T-cell (primary cell): ENCODE measurements at regions not wholly inside any gene's neighbourhood (a gene's known extent, or its start where the extent isn't known, plus 50 kb on each side); places are given as distances from the start of the nearest gene placed in this dataset.

ENCODE experiments used
- ATAC-seq, 4 experiments: fragments of 200-7000 bp in 3 of 4; fragments of 150-1000 bp in 1 of 4; cut with Tn5 transposase; replicated peaks in 1 of 4; 1 replicate in 3 of 4; 2 replicates in 1 of 4; pipeline ENCODE4 v1.10.0; 2021; ENCODE audit warnings: moderate library complexity in 3 of 4, mild to moderate bottlenecking in 2 of 4, moderate number of reproducible peaks in 1 of 4
- CTCF ChIA-PET, 2 donors: fragments of 300-600 bp; sonication (Branson Sonifier 250); formaldehyde crosslinking; loops; one replicate each; lab custom pipeline; 2022; ENCODE audit warnings: antibody characterized with exemption in 2 of 2; lab: Charles Lee
- POLR2A ChIA-PET, 2 donors: fragments of 300-600 bp; sonication (Branson Sonifier 250); formaldehyde crosslinking; loops; one replicate each; lab custom pipeline; 2022; ENCODE audit warnings: antibody characterized with exemption in 2 of 2; lab: Charles Lee
- DNase-seq, 35 experiments: peaks; one replicate each; pipeline versions ENCODE4 v3.0.0 to v3.0.0-alpha.2; 2013 to 2023
- H3K27ac ChIP-seq: one replicate; pipeline ENCODE4 v1.5.1; 2013; ENCODE audit warnings: low read length
- H3K27me3 ChIP-seq, 2 experiments: replicated peaks in 1 of 2; 1 replicate in 1 of 2; 2 replicates in 1 of 2; pipeline versions ENCODE4 v1.6.1 to v1.7.0; 2013; ENCODE audit warnings: low read length in 1 of 2, mixed read lengths in 1 of 2; ENCODE audit not compliant: control insufficient read depth in 2 of 2, insufficient read depth in 2 of 2; ENCODE audit errors: extremely low read depth in 1 of 2
- H3K36me3 ChIP-seq, 2 donors: 1 replicate in 1 of 2; 2 replicates in 1 of 2; pipeline versions ENCODE4 v1.6.1 to v1.7.0; 2013; ENCODE audit warnings: low read length in 1 of 2; ENCODE audit not compliant: control insufficient read depth in 2 of 2, insufficient read depth in 1 of 2; ENCODE audit errors: extremely low read depth in 1 of 2
- H3K4me1 ChIP-seq, 2 experiments: 1 replicate in 1 of 2; 2 replicates in 1 of 2; pipeline versions ENCODE4 v1.6.1 to v1.7.0; 2013; ENCODE audit warnings: low read length in 2 of 2, mixed read lengths in 1 of 2; ENCODE audit not compliant: insufficient read depth in 2 of 2, control insufficient read depth in 1 of 2; ENCODE audit errors: extremely low read depth in 1 of 2
- H3K4me3 ChIP-seq, 2 donors: 1 replicate in 1 of 2; 2 replicates in 1 of 2; pipeline versions ENCODE4 v1.5.1 to v1.7.0; 2013; ENCODE audit warnings: mild to moderate bottlenecking in 2 of 2, low read length in 1 of 2, moderate library complexity in 1 of 2; ENCODE audit not compliant: control insufficient read depth in 1 of 2; ENCODE audit errors: extremely low read depth in 1 of 2
- H3K9me3 ChIP-seq: 2 replicates; pipeline ENCODE4 v1.7.0; 2013
- H3K27ac Mint-ChIP-seq, 2 donors: one replicate each; pipeline ENCODE4 v1.8.0; 2020 to 2021; ENCODE audit warnings: mild to moderate bottlenecking in 2 of 2, mixed read lengths in 2 of 2
- H3K27me3 Mint-ChIP-seq, 2 donors: one replicate each; pipeline ENCODE4 v1.8.0; 2021 to 2022; ENCODE audit warnings: mixed read lengths in 2 of 2
- H3K36me3 Mint-ChIP-seq: one replicate; pipeline ENCODE4 v1.8.0; 2021; ENCODE audit warnings: mixed read lengths
- H3K4me1 Mint-ChIP-seq, 3 donors: one replicate each; pipeline ENCODE4 v1.8.0; 2020 to 2022; ENCODE audit warnings: mixed read lengths in 3 of 3, mild to moderate bottlenecking in 1 of 3
- H3K4me3 Mint-ChIP-seq, 3 donors: one replicate each; pipeline ENCODE4 v1.8.0; 2020 to 2022; ENCODE audit warnings: mild to moderate bottlenecking in 3 of 3, mixed read lengths in 3 of 3, moderate library complexity in 3 of 3
- H3K9me3 Mint-ChIP-seq, 3 donors: one replicate each; pipeline ENCODE4 v1.8.0; 2020 to 2022; ENCODE audit warnings: mixed read lengths in 3 of 3
- WGBS: methylation state at CpG from one replicate; pipeline ENCODE4 v1.1.5; 2013; ENCODE audit warnings: missing lambda C conversion rate; ENCODE audit not compliant: insufficient coverage; 5-methylcytosine and 5-hydroxymethylcytosine counted together

- Histone ChIP-seq H3K27ac (no peak overlapping the region), H3K36me3 (no peaks in the 10 kb centered on the region), H3K9me3 (no peaks in the 10 kb centered on the region), H3K4me3 (no peak overlapping the region), H3K27me3 (no peaks in the 10 kb centered on the region), H3K4me1 (no peaks in the 10 kb centered on the region)
- POLR2A ChIA-PET, result no interaction called here
- no peak overlapping the region for H3K4me3 Mint-ChIP-seq
- ATAC-seq, result no peak
- no peaks in the 10 kb centered on the region for H3K4me1 Mint-ChIP-seq
- H3K27ac Mint-ChIP-seq, result no peak overlapping the region
- no peaks in the 10 kb centered on the region for H3K36me3 Mint-ChIP-seq
- no peak for DNase-seq
- WGBS, result no CpG with 5 or more reads among the region's 3 CpGs
- CTCF ChIA-PET, result no interaction called here
- H3K27me3 Mint-ChIP-seq, result peaks cover 0 to 5% of the 10 kb centered on the region in 2 donors
- H3K9me3 Mint-ChIP-seq, result no peaks in the 10 kb centered on the region
Observed at GRCh38 chr1:64318428-64318827, 115.0 kb downstream of the UBE2U start.

GRCh38 chr1:64320007-64320406 lies 116.6 kb downstream of the UBE2U start:
- H3K9me3 Mint-ChIP-seq, result no peaks in the 10 kb centered on the region
- no peaks in the 10 kb centered on the region for H3K27me3 ChIP-seq
- ChIA-PET CTCF (no interaction called here), POLR2A (no interaction called here)
- H3K4me3 Mint-ChIP-seq, result no peak overlapping the region
- no peak for ATAC-seq
- H3K4me1 Mint-ChIP-seq, result no peaks in the 10 kb centered on the region
- H3K27me3 Mint-ChIP-seq, result peaks cover 0 to 7% of the 10 kb centered on the region in 2 donors
- H3K36me3 Mint-ChIP-seq, result no peaks in the 10 kb centered on the region
- no peak overlapping the region for H3K27ac Mint-ChIP-seq
- WGBS, result no CpG with 5 or more reads among the region's 4 CpGs
- no peak for DNase-seq
- H3K36me3 ChIP-seq, result no peaks in the 10 kb centered on the region
- no peak overlapping the region for H3K27ac ChIP-seq
- H3K9me3 ChIP-seq, result no peaks in the 10 kb centered on the region
- H3K4me3 ChIP-seq, result no peak overlapping the region
- H3K4me1 ChIP-seq, result no peaks in the 10 kb centered on the region

- Histone ChIP-seq H3K9me3 (no peaks in the 10 kb centered on the region), H3K4me1 (no peaks in the 10 kb centered on the region), H3K27ac (no peak overlapping the region), H3K36me3 (no peaks in the 10 kb centered on the region), H3K27me3 (no peaks in the 10 kb centered on the region), H3K4me3 (no peak overlapping the region)
- Mint-ChIP-seq H3K4me3 (no peak overlapping the region), H3K4me1 (no peaks in the 10 kb centered on the region), H3K27ac (no peak overlapping the region), H3K9me3 (no peaks in the 10 kb centered on the region), H3K27me3 (peaks cover 0 to 7% of the 10 kb centered on the region in 2 donors), H3K36me3 (no peaks in the 10 kb centered on the region)
- DNase-seq (no peak), ATAC-seq (no peak)
- POLR2A ChIA-PET, result no interaction called here
- CTCF ChIA-PET, result no interaction called here
- no CpG with 5 or more reads among the region's 4 CpGs for WGBS
Observed at GRCh38 chr1:64320470-64320869, 117.0 kb downstream of the UBE2U start.

- Mint-ChIP-seq H3K36me3 (no peaks in the 10 kb centered on the region), H3K27ac (no peak overlapping the region), H3K9me3 (no peaks in the 10 kb centered on the region), H3K4me1 (no peaks in the 10 kb centered on the region), H3K4me3 (no peak overlapping the region), H3K27me3 (peaks cover 3 to 7% of the 10 kb centered on the region in 2 donors)
- Histone ChIP-seq H3K27ac (no peak overlapping the region), H3K4me3 (no peak overlapping the region), H3K36me3 (no peaks in the 10 kb centered on the region), H3K4me1 (no peaks in the 10 kb centered on the region), H3K9me3 (no peaks in the 10 kb centered on the region), H3K27me3 (no peaks in the 10 kb centered on the region)
- ATAC-seq (no peak), DNase-seq (no peak)
- ChIA-PET POLR2A (no interaction called here), CTCF (no interaction called here)
- WGBS, result 95% methylated on average over 6 of the region's 11 CpGs
Observed at GRCh38 chr1:64320922-64321614, 117.6 kb downstream of the UBE2U start.

GRCh38 chr1:64323054-64323453 lies 119.6 kb downstream of the UBE2U start:
- 61% methylated on average over 2 of the region's 4 CpGs for WGBS
- no peaks in the 10 kb centered on the region for H3K36me3 Mint-ChIP-seq
- Histone ChIP-seq H3K4me3 (no peak overlapping the region), H3K27ac (no peak overlapping the region), H3K4me1 (no peaks in the 10 kb centered on the region), H3K27me3 (peaks cover 0 to 7% of the 10 kb centered on the region in 2 experiments), H3K36me3 (no peaks in the 10 kb centered on the region), H3K9me3 (no peaks in the 10 kb centered on the region)
- POLR2A ChIA-PET, result no interaction called here
- no peak overlapping the region for H3K4me3 Mint-ChIP-seq
- no peak overlapping the region for H3K27ac Mint-ChIP-seq
- ATAC-seq (no peak), DNase-seq (no peak)
- H3K9me3 Mint-ChIP-seq, result no peaks in the 10 kb centered on the region
- CTCF ChIA-PET, result interaction anchor here in 1 of 2 donors (0.6 kb wide), 1 partner anchor 21 kb away, joined by 3 read pairs; no protein-coding TSS in a partner anchor
- H3K27me3 Mint-ChIP-seq, result peaks cover 6 to 13% of the 10 kb centered on the region in 2 donors
- H3K4me1 Mint-ChIP-seq, result no peaks in the 10 kb centered on the region

GRCh38 chr1:64323882-64324281 lies 120.5 kb downstream of the UBE2U start:
- no peaks in the 10 kb centered on the region for H3K4me1 ChIP-seq
- H3K27ac Mint-ChIP-seq, result no peak overlapping the region
- DNase-seq (no peak), ATAC-seq (no peak)
- peaks cover 0 to 7% of the 10 kb centered on the region in 2 experiments for H3K27me3 ChIP-seq
- H3K36me3 ChIP-seq, result no peaks in the 10 kb centered on the region
- ChIA-PET CTCF (interaction anchor here in 1 of 2 donors (0.6 kb wide), 1 partner anchor 22 kb away, joined by 3 read pairs; no protein-coding TSS in a partner anchor), POLR2A (interaction anchor here in 1 of 2 donors (0.6 kb wide), 1 partner anchor 1373 kb away, joined by 3 read pairs; no protein-coding TSS in a partner anchor)
- H3K36me3 Mint-ChIP-seq, result no peaks in the 10 kb centered on the region
- no peaks in the 10 kb centered on the region for H3K9me3 Mint-ChIP-seq
- peaks cover 7 to 18% of the 10 kb centered on the region in 2 donors for H3K27me3 Mint-ChIP-seq
- H3K27ac ChIP-seq, result no peak overlapping the region
- 60% methylated on average over 1 of the region's 4 CpGs for WGBS
- no peak overlapping the region for H3K4me3 ChIP-seq
- no peak overlapping the region for H3K4me3 Mint-ChIP-seq
- H3K4me1 Mint-ChIP-seq, result no peaks in the 10 kb centered on the region
- no peaks in the 10 kb centered on the region for H3K9me3 ChIP-seq
